ENCODE measurements at regions not wholly inside any gene's neighbourhood (a gene's known extent, or its start where the extent isn't known, plus 50 kb on each side); places are given as distances from the start of the nearest gene placed in this dataset.

GRCh38 chr2:123154195-123154594 lies 870.9 kb upstream of the CNTNAP5 start:
- TF ChIP-seq CTCF (IDR thresholded peaks at IDR 0.05), result no peak
- no peak for TF ChIP-seq POLR2A (IDR thresholded peaks at IDR 0.05)

Measured in body of pancreas (tissue), 4 donors.